K562 (cell line): ENCODE measurements at regions not wholly inside any gene's neighbourhood (a gene's known extent, or its start where the extent isn't known, plus 50 kb on each side); places are given as distances from the start of the nearest gene placed in this dataset.

Experiments used
- ATAC-seq: fragments of 200-7000 bp; cut with Tn5 transposase; 3 replicates; pipeline ENCODE4 v1.9.1; 2020; ENCODE audit warnings: moderate library complexity
- BruUV-seq: library from RNA; stranded (reverse); fragments of 400-500 nt; replicated peaks from 2 replicates; lab custom pipeline; 2021; lab: Mats Ljungman, UMichigan
- CTCF ChIA-PET: fragments of 300-600 bp; formaldehyde crosslinking; extraction: SDS; loops from one replicate; lab custom pipeline; 2021; ENCODE audit warnings: low intra/inter-chr PET ratio; lab: Yijun Ruan, JAX
- POLR2A ChIA-PET: fragments of 300-600, 350-650 bp; sonication (Branson Sonifier 250); formaldehyde crosslinking; extraction: SDS; loops from one replicate; lab custom pipeline; 2021; ENCODE audit warnings: antibody characterized with exemption, inconsistent platforms; lab: Yijun Ruan, JAX
- DNase-seq, 4 experiments: peaks; one replicate each; pipeline versions ENCODE4 v3.0.0 to v3.0.0-alpha.2; 2011 to 2018; ENCODE audit warnings: low spot score in 3 of 4, mixed read lengths in 3 of 4; ENCODE audit errors: extremely low read depth in 1 of 4
- FAIRE-seq: peaks from 2 replicates; lab custom pipeline; 2011; peaks lifted over from hg19 to GRCh38; lab: Jason Lieb, UNC
- H2AFZ ChIP-seq: 2 replicates; pipeline ENCODE4 v1.6.0; 2011; ENCODE audit warnings: low read depth, low read length, control low read depth, inconsistent platforms
- H3K27ac ChIP-seq: fragments of 200-600 bp; 3 replicates; pipeline ENCODE4 v1.8.0; 2011; ENCODE audit warnings: low read depth, mild to moderate bottlenecking, control low read depth, inconsistent platforms, low read length, moderate library complexity, mixed read lengths; ENCODE audit errors: extremely low read depth
- H3K27me3 ChIP-seq, 2 experiments: fragments of 300-600 bp in 1 of 2; 2 replicates in 1 of 2; 3 replicates in 1 of 2; pipeline versions ENCODE4 v1.6.0 to v1.8.0; 2011; ENCODE audit warnings: inconsistent platforms in 2 of 2, low read length in 2 of 2, mild to moderate bottlenecking in 1 of 2, mixed read lengths in 1 of 2, moderate library complexity in 1 of 2; ENCODE audit not compliant: control insufficient read depth in 2 of 2, insufficient read depth in 2 of 2
- H3K36me3 ChIP-seq: fragments of 300-600 bp; 3 replicates; pipeline ENCODE4 v1.8.0; 2011; ENCODE audit warnings: mild to moderate bottlenecking, low read length, inconsistent platforms; ENCODE audit not compliant: control insufficient read depth, insufficient read depth
- H3K4me1 ChIP-seq, 2 experiments: fragments of 200-600 bp in 1 of 2; replicated peaks in 1 of 2; 2 replicates in 1 of 2; 3 replicates in 1 of 2; pipeline versions ENCODE4 v1.5.1 to v1.8.0; 2011; ENCODE audit warnings: inconsistent platforms in 2 of 2, low read length in 2 of 2, mild to moderate bottlenecking in 1 of 2, mixed read lengths in 1 of 2, moderate library complexity in 1 of 2; ENCODE audit not compliant: control insufficient read depth in 2 of 2, insufficient read depth in 2 of 2
- H3K4me2 ChIP-seq: 2 replicates; pipeline ENCODE4 v1.6.1; 2011; ENCODE audit warnings: low read length, control low read depth, inconsistent platforms, mixed read lengths; ENCODE audit not compliant: insufficient read depth
- H3K4me3 ChIP-seq: fragments of 200-600 bp; sonication (generic), shearing (Covaris generic); 2 replicates; pipeline ENCODE4 v1.5.1; 2016; ENCODE audit warnings: control low read depth, inconsistent platforms
- H3K79me2 ChIP-seq: fragments of 200-600 bp; 3 replicates; pipeline ENCODE4 v1.8.0; 2011; ENCODE audit warnings: low read length, inconsistent platforms; ENCODE audit not compliant: control insufficient read depth, insufficient read depth
- H3K9ac ChIP-seq, 2 experiments: 2 replicates each; pipeline versions ENCODE4 v1.6.0 to v1.6.1; 2011; ENCODE audit warnings: low read depth in 2 of 2, low read length in 2 of 2, control low read depth in 1 of 2, inconsistent platforms in 1 of 2, mild to moderate bottlenecking in 1 of 2, mixed read lengths in 1 of 2; ENCODE audit not compliant: insufficient read depth in 1 of 2
- H3K9me1 ChIP-seq: one replicate; pipeline ENCODE4 v1.6.0; 2011; ENCODE audit warnings: inconsistent platforms, mild to moderate bottlenecking, low read length, moderate library complexity; ENCODE audit not compliant: control insufficient read depth, insufficient read depth
- H3K9me3 ChIP-seq: replicated peaks from 2 replicates; pipeline ENCODE4 v1.5.1; 2011; ENCODE audit warnings: low read depth, low read length, inconsistent platforms; ENCODE audit not compliant: control insufficient read depth, insufficient read depth
- H4K20me1 ChIP-seq: replicated peaks from 2 replicates; pipeline ENCODE4 v1.6.1; 2011; ENCODE audit warnings: low read length, inconsistent platforms, mixed read lengths; ENCODE audit not compliant: control insufficient read depth, insufficient read depth
- DPF2 ChIP-seq: fragments of 450-650 bp; IDR thresholded peaks from 2 replicates; pipeline ENCODE4 v1.6.1; 2016
- FOXJ2 ChIP-seq: fragments of 200-800 bp; sonication (Bioruptor generic); IDR thresholded peaks from 2 replicates; pipeline ENCODE4 v1.6.1; 2016; ENCODE audit warnings: missing genetic modification characterization, missing compliant biosample characterization
- KAT2B ChIP-seq: IDR thresholded peaks from one replicate; pipeline ENCODE4 v1.6.1; 2012; ENCODE audit warnings: low read depth, mild to moderate bottlenecking, control low read depth, inconsistent platforms, low read length, moderate library complexity
- LARP7 ChIP-seq: fragments of 450-650 bp; IDR thresholded peaks from 2 replicates; pipeline ENCODE4 v1.6.1; 2016
- MEF2A ChIP-seq: IDR thresholded peaks from 2 replicates; pipeline ENCODE4 v1.6.1; 2011; ENCODE audit warnings: low read depth, mild to moderate bottlenecking, low read length, moderate library complexity; ENCODE audit not compliant: control insufficient read depth
- RHOXF2B ChIP-seq: fragments of 250-450 bp; sonication (Bioruptor Pico); conservative IDR thresholded peaks from 2 replicates; pipeline ENCODE4 v1.5.1; 2021
- TEAD4 ChIP-seq, 2 experiments: sonication (generic) in 1 of 2; formaldehyde crosslinking in 1 of 2; IDR thresholded peaks; 2 replicates each; pipeline versions ENCODE4 v1.6.1 to v1.8.0; 2012 to 2022; ENCODE audit warnings: borderline replicate concordance in 1 of 2, inconsistent platforms in 1 of 2, low read length in 1 of 2, mild to moderate bottlenecking in 1 of 2, missing genetic modification reagents in 1 of 2
- ZFPM2 ChIP-seq: fragments of 250-450 bp; sonication (Bioruptor Pico); IDR thresholded peaks from 2 replicates; pipeline ENCODE4 v1.5.1; 2022; ENCODE audit warnings: mild to moderate bottlenecking
- ZNF444 ChIP-seq: fragments of 250-450 bp; sonication (Bioruptor Pico); IDR thresholded peaks from 2 replicates; pipeline ENCODE4 v1.4.0; 2020; ENCODE audit warnings: mild to moderate bottlenecking, moderate library complexity
- WGBS: fragments of 100-300 bp; shearing (Covaris generic); methylation state at CpG from one replicate; pipeline ENCODE4 v1.1.6; 2016; ENCODE audit warnings: low coverage, mixed read lengths; ENCODE audit not compliant: insufficient coverage; ENCODE audit errors: missing lambda C conversion rate; 5-methylcytosine and 5-hydroxymethylcytosine counted together
- in situ Hi-C: fragments of 300-500 bp; cut with MboI; formaldehyde crosslinking; loops from 4 replicates; pipeline ENCODE4 v1.15.0; 2018; ENCODE audit warnings: inconsistent platforms, mixed read lengths
- intact Hi-C: fragments of 100-400 bp; cut with micrococcal nuclease; formaldehyde crosslinking; loops from 2 replicates; pipeline ENCODE4 v1.14.2; 2022

GRCh38 chr6:22801831-22802230 is 232.5 kb downstream of the HDGFL1 start:
- H3K9me3 ChIP-seq: no peaks in the 10 kb centered on the region
- H3K27ac ChIP-seq: no peak overlapping the region
- no peaks in the 10 kb centered on the region for H3K79me2 ChIP-seq
- ATAC-seq: no peak
- no peak for TF ChIP-seq ZNF444 (CRISPR knock-in tag)
- no peak for TF ChIP-seq KAT2B
- no peak for TF ChIP-seq ZFPM2 (CRISPR knock-in tag)
- TF ChIP-seq FOXJ2: no peak
- no peak for TF ChIP-seq LARP7
- TF ChIP-seq TEAD4 (IDR thresholded peaks at IDR 0.05; ENCODE audit: low read length): no peak
- no peak for TF ChIP-seq TEAD4 (CRISPR knock-in tag; IDR thresholded peaks at IDR 0.05; ENCODE audit: borderline replicate concordance)
- TF ChIP-seq DPF2: no peak
- no peak for TF ChIP-seq RHOXF2B (CRISPR knock-in tag)
- no peak for TF ChIP-seq MEF2A
- WGBS: 0% methylated on average over 2 of the region's 2 CpGs
- no peaks in the 10 kb centered on the region for H3K4me1 ChIP-seq
- CTCF ChIA-PET: no interaction called here
- H3K9me1 ChIP-seq: no peaks in the 10 kb centered on the region
- no peak for DNase-seq
- BruUV-seq: no TSS peak
- H3K4me3 ChIP-seq: no peak overlapping the region
- POLR2A ChIA-PET: interaction anchor here (0.7 kb wide), 1 partner anchor 761 kb away, joined by 3 read pairs; no protein-coding TSS in a partner anchor
- FAIRE-seq: no peak
- H4K20me1 ChIP-seq: no peaks in the 10 kb centered on the region
- H3K9ac ChIP-seq: no peak overlapping the region
- no peak overlapping the region for H2AFZ ChIP-seq
- no peaks in the 10 kb centered on the region for H3K27me3 ChIP-seq
- in situ Hi-C loops: no loop called here
- no peak overlapping the region for H3K4me2 ChIP-seq
- intact Hi-C loops: no loop called here
- H3K36me3 ChIP-seq: no peaks in the 10 kb centered on the region
